HG02610 (cell line): ENCODE measurements at regions not wholly inside any gene's neighbourhood (a gene's known extent, or its start where the extent isn't known, plus 50 kb on each side); places are given as distances from the start of the nearest gene placed in this dataset.

Experiments
- ATAC-seq: cut with Tn5 transposase; IDR thresholded peaks from one replicate; pipeline ENCODE4 v1.9.1; 2021; ENCODE audit warnings: mild to moderate bottlenecking, moderate library complexity; ENCODE audit not compliant: unreplicated experiment

DNA sequence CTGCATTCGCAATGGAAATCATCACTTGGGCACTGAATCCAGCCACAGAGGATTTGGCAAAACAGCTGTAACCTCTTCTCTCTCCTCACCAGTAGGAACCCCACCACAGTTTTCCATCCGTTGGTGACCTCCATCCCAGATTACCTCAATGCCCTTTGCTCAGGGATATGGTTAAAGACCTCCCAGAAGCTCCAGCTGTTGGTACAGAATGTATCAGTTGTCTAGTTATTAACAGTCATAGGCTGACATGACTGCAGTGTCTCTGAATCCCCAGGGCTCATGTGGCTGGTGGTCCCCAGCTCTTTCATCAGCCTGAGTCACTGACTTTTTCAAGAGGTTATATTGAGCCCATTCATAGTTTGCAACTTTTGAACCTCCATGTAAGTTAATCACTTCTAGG, 189.8 kb upstream of the HHIP start:
- no peak for ATAC-seq

DNA sequence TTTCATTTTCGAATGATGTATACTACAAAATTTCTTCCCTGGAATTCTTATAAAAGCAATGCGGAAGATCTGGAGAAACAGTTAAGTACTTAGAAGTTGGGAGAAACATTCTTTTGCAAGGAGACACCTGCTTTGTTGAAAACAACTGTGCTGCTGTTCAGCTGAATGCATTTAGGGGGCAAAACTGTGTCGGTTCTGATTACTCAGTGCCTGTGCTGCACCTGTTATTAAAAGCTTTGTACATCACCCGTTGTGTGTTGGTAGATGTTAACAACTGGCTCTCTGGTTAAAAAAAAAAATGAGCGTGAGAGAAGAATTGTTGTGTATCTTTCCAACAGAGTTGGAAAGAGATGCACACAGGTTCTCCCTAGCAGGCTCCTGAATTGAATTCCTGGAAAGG, 184.1 kb upstream of the HHIP start:
- ATAC-seq, result no peak

- ATAC-seq, result no peak
Observed at GRCh38 chr4:144463236-144463635, 182.7 kb upstream of the HHIP start.

DNA sequence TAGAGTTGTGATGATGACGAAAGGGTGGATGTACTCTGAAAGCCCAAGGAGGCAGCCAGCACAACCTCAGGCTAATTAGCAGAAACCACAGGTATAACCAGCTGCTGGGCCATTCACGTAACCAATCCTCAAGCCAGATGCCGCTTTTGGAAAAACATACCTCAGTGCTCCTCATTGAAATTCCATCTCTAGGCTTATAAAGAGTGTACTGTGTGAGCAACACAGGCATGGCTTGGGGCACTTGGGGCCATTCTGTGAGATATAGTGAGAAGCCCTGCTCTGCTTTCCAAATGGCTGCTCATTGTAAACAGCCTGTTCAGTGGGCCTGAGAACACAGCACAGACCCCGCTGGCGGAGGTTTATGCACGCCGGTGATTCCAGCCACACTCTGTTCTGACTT, 182.1 kb upstream of the HHIP start:
- ATAC-seq, result no peak

DNA sequence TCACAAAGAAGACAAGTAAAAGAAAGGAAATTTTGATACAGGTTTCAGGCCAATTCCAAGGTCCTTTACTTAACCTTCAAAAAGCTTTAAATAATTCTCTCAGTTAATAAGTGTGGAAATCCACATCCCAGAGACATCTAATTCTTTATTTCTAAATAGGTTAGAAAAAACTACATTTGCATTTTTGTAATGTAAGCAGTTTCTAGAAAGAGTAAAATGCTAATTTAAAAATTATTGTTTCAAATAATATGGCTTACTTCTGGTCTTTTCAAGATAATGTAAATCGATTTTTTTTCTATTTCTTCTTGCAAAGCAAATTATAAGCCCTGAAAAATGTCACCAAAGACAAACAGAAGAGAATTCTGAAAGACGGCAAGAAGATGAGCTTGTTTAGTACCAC, 180.4 kb upstream of the HHIP start:
- ATAC-seq, result no peak

DNA sequence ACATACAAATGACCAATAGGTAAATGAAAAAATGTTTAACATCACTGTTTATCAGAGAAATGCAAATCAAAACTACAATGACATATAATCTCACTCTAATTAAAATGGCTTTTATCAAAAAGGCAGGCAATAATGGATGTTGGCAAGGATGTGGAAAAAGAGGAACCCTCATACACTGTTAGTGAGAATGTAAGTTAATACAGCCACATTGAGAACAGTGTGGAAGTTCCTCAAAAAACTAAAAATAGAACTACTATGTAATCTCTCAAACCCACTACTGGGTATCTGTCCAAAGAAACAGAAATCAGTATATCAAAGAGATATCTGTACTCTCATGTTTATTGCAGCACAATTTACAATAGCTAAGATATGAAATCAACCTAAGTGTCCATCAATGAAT, 165.9 kb upstream of the HHIP start:
- ATAC-seq, result no peak

DNA sequence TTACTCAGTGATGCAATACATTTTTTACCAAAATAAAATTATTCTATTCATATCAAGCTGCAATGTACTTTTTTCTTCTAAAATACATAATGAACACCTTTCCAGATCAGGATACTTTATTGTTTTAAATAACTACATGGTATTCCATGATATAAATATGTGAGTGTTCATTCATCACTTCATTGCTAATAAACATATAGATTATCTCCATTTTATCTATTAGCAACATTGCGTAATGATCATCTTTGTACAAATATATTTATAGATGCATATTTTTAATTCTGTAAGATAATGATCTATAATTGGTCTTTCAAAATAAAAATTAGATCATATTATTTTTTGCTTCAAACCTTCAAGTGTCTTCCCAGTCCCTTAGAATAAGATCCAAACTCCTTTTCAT, 156.1 kb upstream of the HHIP start:
- no peak for ATAC-seq

DNA sequence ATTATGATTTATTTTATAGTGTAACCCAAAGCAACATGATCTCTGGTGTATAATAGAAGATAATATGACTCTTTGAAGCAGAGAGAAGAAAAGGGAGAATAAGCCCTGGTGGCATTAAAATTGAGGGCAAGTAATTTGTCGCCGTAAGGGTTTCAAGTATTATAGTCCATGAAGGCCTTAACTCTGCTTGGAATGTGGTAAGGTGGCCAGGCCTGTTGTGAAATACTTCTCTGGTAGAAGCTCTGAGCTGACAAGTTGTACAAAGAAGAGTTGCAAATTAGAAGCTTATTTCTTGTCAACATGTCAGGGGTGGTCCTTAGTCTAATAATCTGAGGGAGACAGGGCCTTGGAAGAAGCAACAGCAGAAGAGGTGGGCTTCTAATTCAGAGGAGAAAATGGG, 151.7 kb upstream of the HHIP start:
- ATAC-seq, result no peak

GRCh38 chr4:144495944-144496343, 150.0 kb upstream of the HHIP start:
- ATAC-seq, result peak; percentile 31

GRCh38 chr4:144499777-144500176, 146.2 kb upstream of the HHIP start:
- ATAC-seq, result peak; percentile 67

DNA sequence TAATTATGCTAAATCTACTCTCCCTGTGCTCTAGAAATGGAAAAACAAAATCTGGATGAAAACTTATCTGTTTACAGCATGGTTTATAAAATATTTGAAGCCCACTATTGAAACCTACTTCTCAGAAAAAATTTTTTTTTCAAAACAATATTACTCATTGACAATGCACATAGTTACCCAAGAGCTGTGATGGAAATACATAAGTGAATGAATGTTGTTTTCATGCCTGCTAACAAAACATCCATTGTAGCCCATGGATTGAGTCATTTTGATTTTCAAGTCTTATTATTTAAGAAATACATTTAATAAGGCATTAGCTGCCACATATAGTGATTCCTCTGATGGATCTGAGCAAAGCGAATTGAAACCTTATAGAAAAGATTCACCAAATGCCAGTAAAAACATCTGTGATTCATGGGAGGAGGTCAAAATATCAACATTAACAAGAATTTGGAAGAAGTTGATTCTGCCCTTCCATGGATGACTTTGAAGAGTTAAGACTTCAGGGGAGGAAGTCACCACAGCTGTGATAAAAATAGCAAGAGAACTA, 144.7 kb upstream of the HHIP start:
- no peak for ATAC-seq

DNA sequence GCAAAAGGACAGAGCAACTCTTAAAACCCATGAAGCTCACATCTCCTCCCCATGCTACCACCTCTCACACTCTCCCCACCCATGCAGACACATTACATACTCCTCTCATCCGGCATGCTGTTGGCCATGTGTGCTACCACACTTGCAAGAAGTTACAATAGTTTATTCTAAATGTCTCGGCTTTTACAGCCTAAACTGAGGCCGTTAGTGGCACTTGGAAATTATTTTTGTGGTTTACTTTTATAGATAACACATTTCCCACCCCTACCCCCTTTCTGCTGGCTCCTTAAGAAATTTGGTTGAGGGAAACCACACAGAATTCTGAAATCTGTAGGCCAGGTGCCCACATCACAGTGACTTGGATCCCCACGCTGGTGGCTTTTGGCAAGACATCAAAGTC, 141.1 kb upstream of the HHIP start:
- ATAC-seq, result no peak

DNA sequence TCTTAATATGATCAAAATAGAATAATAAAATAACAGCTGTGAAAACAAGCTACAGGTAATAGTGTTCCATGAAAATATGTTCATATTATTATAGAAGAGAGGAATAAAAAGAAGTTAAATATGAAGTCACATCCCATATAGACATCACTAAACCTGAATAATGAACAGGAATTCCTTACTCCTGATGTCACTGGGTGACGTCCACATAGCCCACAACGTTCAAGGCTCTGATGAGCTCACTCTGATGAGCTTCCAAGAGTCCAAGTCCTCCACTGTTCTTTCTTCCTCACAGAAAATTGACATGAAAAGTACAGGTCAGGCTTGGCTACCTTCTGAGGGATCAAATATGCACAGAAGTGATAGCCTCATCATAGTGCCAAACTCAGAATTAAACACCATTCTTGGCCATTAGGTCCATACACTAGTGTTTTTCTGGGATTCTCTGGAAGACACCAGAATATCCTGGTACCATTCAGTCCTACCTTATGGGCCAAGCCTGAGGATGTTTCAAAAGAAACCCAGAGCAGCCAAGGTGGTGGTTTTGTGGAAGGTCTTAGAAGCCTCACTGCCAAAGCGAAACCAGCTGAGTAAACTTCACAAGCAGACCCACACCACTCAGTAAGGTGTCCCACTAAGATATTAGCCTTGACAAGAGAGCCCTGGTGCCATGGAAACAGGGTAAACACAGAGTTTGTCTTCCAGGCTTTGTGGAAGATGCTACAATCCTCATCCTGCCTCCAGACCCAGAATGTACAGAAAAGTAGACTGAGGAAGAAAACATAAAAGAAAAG, 138.4 kb upstream of the HHIP start:
- ATAC-seq, result no peak

- no peak for ATAC-seq
Observed at GRCh38 chr4:144509088-144510015, 136.6 kb upstream of the HHIP start.

GRCh38 chr4:144514736-144515135, 131.2 kb upstream of the HHIP start:
- no peak for ATAC-seq

GRCh38 chr4:144518181-144518895, 127.6 kb upstream of the HHIP start:
- ATAC-seq, result no peak

DNA sequence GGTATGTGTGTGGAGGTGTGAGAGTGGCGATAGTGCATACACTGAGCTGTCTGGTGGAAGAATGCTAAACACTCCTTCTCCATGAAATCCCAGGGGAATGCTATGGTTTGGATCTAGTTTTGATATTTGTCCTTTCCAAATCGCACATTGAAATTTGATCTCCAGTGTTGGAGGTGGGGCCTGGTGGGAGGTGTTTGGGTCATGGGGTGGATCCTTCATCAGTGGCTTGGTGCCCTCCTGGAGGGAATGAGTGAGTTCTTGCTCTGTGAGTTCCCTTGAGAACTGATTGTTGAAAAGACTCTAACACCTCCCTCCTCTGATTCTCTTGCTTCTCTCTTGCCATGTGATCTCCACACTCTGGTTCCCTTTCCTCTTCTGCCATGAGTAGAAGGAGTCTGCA, 114.1 kb upstream of the HHIP start:
- ATAC-seq, result no peak

- ATAC-seq, result peak; percentile 99
Observed at GRCh38 chr4:144547678-144548298, 98.2 kb upstream of the HHIP start.

DNA sequence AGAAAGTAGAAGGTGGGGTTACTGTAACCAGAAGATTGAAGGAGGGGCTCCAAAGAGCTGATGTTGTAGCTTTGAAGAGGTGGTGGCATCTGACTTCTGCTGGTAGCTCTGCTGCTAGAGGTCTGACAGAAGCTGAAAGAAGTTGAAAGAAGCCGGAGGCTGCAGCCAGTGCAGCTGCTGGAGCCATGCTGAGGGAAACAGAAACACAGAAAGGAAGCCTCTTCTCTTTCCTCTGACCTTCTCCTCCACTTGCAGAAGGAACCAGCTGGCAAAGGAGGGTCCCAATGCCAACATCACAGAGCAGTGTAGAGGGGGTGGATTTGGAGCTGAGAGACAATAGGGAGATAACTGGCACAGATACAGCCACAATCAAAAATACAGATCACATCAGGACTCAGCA, 89.3 kb upstream of the HHIP start:
- ATAC-seq, result no peak

DNA sequence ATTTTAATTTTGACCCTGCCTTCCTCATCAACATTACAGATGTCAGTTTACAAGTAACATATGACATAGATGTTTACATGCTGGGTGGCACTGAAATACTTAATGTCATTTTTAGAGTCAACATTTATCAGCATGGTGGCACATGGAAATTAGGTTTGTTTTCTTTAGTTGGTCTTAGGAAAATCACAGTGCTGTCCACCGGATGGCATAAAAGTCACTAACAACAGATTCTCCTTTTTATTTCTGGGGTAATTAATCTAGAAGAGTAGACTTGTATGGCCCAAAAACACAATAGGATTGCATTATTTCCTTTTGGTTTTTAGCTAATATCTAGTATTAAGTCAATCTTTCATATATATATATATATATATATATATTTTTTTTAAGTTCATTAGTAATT, 88.6 kb upstream of the HHIP start:
- ATAC-seq, result no peak
